HG02610 (cell line): ENCODE measurements at regions not wholly inside any gene's neighbourhood (a gene's known extent, or its start where the extent isn't known, plus 50 kb on each side); places are given as distances from the start of the nearest gene placed in this dataset.
"Not testable (repeated sequence)": the region's sequence is repeated elsewhere in the genome, so short reads cannot be mapped to it uniquely, and the experiment has no call there.

Experiments used
- ATAC-seq: cut with Tn5 transposase; IDR thresholded peaks from one replicate; pipeline ENCODE4 v1.9.1; 2021; ENCODE audit warnings: mild to moderate bottlenecking, moderate library complexity; ENCODE audit not compliant: unreplicated experiment

DNA sequence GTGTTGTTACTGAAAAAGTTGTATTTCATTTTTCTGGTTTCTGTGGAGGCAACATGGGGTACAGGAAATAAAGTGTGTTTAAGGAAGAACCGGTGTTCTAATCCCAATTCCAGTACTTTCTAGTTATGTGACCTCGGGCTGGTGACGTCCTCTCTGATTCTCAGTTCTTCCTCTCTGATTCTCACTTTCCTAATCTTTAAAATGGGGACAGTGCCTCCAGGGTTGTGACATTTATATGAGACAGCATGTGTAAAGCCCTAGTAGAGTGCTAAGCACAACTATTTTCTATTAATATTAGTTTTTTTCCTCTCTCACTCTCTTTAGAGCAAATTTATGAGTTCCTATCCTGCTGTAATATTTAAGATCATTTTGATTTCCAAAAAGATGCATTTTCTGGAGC, 50.9 kb upstream of the PTPDC1 start:
- ATAC-seq: no peak

DNA sequence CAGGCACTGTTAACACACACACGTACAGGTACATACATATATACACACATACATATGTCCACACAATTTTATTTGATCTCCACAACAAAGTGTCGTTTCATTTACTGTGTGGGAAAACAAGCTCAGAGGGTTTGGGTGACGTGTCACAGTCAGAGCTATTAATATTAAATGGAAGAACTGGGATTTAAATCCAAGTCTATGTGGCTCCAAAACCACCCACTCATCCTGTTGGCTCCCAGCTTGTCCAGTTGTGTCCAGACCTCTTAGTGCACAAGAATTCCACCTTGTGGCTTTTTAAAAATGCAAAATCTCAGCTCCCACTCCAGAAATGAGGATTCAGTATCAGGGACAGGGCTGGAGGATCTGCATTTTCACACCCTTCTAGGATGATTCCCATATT, 52.3 kb upstream of the PTPDC1 start:
- no peak for ATAC-seq

DNA sequence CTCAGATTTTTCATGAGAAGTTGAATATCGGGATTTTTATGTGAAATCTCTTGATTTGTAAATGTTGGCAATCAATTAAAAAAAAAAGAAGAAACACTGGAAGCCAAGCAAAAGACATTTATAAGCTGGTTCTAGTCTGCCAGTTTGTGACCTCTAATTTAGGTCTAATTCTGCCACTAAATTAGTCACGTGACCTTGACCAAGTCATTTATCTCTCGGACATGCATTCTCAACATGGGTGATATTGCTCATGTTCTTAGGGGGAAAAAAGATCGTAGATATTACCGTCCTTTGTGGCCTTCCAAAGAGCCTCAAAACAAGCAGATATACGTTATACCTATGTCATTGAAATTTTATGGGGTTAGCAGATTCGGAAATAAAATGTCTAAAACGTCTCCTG, 52.9 kb upstream of the PTPDC1 start:
- ATAC-seq: no peak

GRCh38 chr9:94030318-94031179, 53.7 kb upstream of the PTPDC1 start:
- ATAC-seq: peak; percentile 97

- ATAC-seq: no peak
These were observed 54.3 kb upstream of the PTPDC1 start for GRCh38 chr9:94029932-94030317.

GRCh38 chr9:94026816-94027215, 57.4 kb upstream of the PTPDC1 start:
- ATAC-seq: no peak

- ATAC-seq: not testable (repeated sequence)
These were observed 61.8 kb upstream of the PTPDC1 start for GRCh38 chr9:94022476-94022875.

GRCh38 chr9:94020836-94021235, 63.4 kb upstream of the PTPDC1 start:
- not testable (repeated sequence) for ATAC-seq

- no peak for ATAC-seq
These were observed 63.5 kb upstream of the BARX1 start for GRCh38 chr9:94018628-94019027.

DNA sequence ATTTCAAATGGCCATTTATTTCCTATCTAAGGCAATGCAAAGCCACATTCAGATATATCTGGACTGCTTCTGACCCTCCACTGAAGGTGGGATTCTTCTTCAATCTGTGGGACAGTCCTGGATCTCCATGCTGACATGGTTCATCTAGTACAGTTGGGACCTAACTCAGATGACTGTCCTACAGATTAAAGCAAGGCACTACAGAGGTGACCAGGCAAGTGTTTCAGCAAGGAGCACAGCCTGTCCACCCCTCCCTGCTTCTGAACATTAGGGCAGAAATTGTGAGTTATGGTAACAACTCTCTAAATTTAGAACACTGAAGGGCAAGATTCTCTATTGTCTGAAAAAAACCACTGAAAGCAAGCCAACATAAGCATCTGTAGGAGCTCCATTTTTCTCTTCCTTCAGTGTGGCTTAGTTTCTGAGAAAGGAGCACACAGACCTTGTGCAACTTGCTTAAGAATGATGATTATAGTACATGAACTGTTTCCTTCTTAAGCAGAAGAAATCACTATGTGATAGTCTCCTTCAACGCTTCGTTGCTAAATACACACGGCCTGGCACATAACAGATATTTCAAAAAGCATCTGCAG, 62.9 kb upstream of the BARX1 start:
- no peak for ATAC-seq

- no peak for ATAC-seq
These were observed 61.6 kb upstream of the BARX1 start for GRCh38 chr9:94016744-94017143.

- ATAC-seq: no peak
These were observed 59.8 kb upstream of the BARX1 start for GRCh38 chr9:94014920-94015319.

DNA sequence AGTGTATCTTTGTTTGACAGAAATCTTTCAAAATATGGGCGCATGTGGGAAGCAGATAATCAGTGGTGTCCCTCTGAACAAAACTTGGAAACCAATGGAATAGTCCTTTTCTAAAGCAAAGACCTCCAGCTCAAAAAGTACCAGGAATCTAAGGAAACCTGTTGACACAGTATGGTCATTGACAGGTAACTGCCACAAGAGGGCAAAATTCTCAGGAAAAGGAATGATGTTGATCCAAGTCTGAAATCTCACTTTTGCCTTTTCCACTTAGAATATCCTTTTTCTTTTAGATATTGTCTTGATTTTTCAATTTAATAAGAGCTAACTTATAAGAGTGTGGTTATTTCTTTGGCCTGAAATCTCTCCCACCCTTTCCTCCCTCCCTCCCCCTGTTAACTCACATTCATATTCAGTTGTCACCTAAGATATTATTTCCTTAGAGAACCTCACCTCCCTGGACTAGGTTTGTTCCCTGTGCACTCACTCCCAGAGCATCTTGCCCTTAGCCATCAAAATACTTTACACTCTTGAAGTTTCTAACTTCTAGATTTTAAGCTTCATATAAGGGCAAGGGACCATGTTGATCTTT, 59.0 kb upstream of the BARX1 start:
- no peak for ATAC-seq

- ATAC-seq: no peak
These were observed 55.9 kb upstream of the BARX1 start for GRCh38 chr9:94010980-94011533.

DNA sequence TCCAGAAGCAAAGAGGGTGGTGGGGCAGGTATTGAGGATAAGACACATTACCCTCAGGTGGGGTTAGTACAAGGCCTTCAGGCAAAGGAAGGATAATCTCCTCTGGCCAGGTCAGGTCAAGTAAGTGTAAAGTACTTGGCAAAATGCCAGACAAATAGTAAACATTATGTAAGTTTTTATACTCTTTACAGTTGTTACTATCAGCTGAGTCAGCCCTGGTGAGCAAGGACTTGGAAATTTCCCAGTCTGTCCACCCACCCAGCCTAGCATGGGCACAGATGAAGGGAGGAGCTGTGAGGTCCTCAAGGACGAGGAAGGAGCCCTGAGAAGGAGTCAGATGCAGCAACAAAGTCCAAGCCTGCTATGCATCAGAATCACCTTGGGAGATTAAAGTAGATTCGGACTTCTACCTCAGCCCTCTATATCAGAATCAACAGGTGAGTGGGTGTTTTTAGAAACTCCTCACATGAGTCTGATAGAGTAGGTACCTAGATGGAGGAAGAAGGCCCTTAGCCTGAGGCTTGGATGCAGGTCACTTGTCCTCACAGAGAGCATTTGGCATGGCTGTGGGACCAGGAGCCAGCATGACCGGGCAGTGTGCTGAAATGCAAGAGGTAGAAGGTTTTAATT, 50.2 kb upstream of the BARX1 start:
- ATAC-seq: no peak
